Fibroblast of lung (primary cell): ENCODE measurements at regions not wholly inside any gene's neighbourhood (a gene's known extent, or its start where the extent isn't known, plus 50 kb on each side); places are given as distances from the start of the nearest gene placed in this dataset.

ENCODE experiments used
- EZH2 ChIP-seq: IDR thresholded peaks from 2 replicates; pipeline ENCODE4 v1.5.1; 2012; ENCODE audit warnings: low read length, control low read depth, mild to moderate bottlenecking; ENCODE audit errors: missing control alignments
- TF ChIP-seq, protein P1 (sequence below), 2 donors: IDR thresholded peaks in 1 of 2; conservative IDR thresholded peaks in 1 of 2; 1 replicate in 1 of 2; 2 replicates in 1 of 2; pipeline ENCODE4 v1.5.1; 2011 to 2012; ENCODE audit warnings: low read length in 2 of 2, control low read depth in 1 of 2, inconsistent platforms in 1 of 2, low read depth in 1 of 2, mild to moderate bottlenecking in 1 of 2

DNA sequence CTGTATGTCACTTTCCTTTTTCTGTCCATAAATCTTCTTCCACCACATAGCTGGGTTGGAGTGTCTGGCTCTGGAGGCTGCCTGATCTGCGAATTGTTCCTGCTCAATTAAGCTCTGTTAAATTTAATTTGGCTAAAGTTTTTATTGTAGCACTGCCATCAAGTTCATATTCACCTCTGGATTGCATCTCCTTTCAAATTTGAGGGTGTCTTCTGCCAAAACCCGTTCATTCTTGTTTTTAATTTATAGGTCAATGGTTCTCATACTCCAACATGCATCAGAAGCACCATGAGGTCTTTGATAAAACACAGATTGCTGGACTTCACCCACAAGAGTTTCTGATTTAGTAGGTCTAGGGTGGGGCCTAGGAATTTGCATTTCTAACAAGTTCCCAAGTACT lies 276.5 kb upstream of the NECTIN3 start:
- TF ChIP-seq, protein P1, sequence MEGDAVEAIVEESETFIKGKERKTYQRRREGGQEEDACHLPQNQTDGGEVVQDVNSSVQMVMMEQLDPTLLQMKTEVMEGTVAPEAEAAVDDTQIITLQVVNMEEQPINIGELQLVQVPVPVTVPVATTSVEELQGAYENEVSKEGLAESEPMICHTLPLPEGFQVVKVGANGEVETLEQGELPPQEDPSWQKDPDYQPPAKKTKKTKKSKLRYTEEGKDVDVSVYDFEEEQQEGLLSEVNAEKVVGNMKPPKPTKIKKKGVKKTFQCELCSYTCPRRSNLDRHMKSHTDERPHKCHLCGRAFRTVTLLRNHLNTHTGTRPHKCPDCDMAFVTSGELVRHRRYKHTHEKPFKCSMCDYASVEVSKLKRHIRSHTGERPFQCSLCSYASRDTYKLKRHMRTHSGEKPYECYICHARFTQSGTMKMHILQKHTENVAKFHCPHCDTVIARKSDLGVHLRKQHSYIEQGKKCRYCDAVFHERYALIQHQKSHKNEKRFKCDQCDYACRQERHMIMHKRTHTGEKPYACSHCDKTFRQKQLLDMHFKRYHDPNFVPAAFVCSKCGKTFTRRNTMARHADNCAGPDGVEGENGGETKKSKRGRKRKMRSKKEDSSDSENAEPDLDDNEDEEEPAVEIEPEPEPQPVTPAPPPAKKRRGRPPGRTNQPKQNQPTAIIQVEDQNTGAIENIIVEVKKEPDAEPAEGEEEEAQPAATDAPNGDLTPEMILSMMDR (conservative IDR thresholded peaks at IDR 0.05 in 1 of 2, IDR thresholded peaks at IDR 0.05 in 1 of 2; ENCODE audit: low read depth in 1 of 2, low read length in 2 of 2), result no peak
- TF ChIP-seq EZH2, result no peak
